ENCODE measurements at regions not wholly inside any gene's neighbourhood (a gene's known extent, or its start where the extent isn't known, plus 50 kb on each side); places are given as distances from the start of the nearest gene placed in this dataset.

- no peaks in the 10 kb centered on the region for H3K79me2 ChIP-seq (ENCODE audit: insufficient read depth, low read length)
- no peaks in the 10 kb centered on the region for H3K9me3 ChIP-seq (ENCODE audit: control insufficient read depth in 1 of 2, insufficient read depth in 1 of 2, low read depth in 1 of 2, low read length in 2 of 2)
- H3K27me3 ChIP-seq (ENCODE audit: insufficient read depth, low read length) = no peaks in the 10 kb centered on the region
- CTCF ChIA-PET = interaction anchor here (0.6 to 2.1 kb wide), 32 partner anchors 9 to 1596 kb away, joined by 3 to 13 read pairs (median 4); no protein-coding TSS in a partner anchor
- H3K36me3 ChIP-seq (ENCODE audit: control insufficient read depth in 1 of 2, insufficient read depth in 2 of 2, low read length in 2 of 2) = no peaks in the 10 kb centered on the region
- H3K4me3 ChIP-seq (replicated peaks in 1 of 2; ENCODE audit: low read depth in 1 of 2, low read length in 2 of 2) = peak overlapping the region; percentile 30 to 48
- H3K27ac ChIP-seq (ENCODE audit: low read depth, low read length) = 0 out of 2 replicates have a peak overlapping the region, but pooled peaks have one; percentile 11
- H3K9ac ChIP-seq (ENCODE audit: low read length) = peak overlapping the region; percentile 18; the same call in 1 of the 2 replicates
- POLR2A ChIA-PET = interaction anchor here (0.9 kb wide), 1 partner anchor 10 kb away, joined by 4 read pairs; no protein-coding TSS in a partner anchor
- H2AFZ ChIP-seq (ENCODE audit: low read depth, low read length, poor library complexity, severe bottlenecking) = peak overlapping the region; percentile 100
- H3K4me1 ChIP-seq (ENCODE audit: control insufficient read depth in 1 of 2, insufficient read depth in 2 of 2, low read length in 2 of 2) = peaks cover 5 to 14% of the 10 kb centered on the region in 2 experiments
- peak overlapping the region; percentile 78 for H3K4me2 ChIP-seq (ENCODE audit: low read length)
- TSS peak; percentile 62 for BruUV-seq (replicated peaks)
- intact Hi-C loops (cut with micrococcal nuclease) = loop anchor here (2.0 to 5.0 kb wide), 3 partner anchors 105 to 301 kb away; partner anchors contain the start of genes BCCIP, EDRF1 and UROS
- RAD21 ChIA-PET (ENCODE audit: low non-redundant PET in 1 of 2, low total read pairs in 2 of 2, uncharacterized antibody in 2 of 2, unreplicated experiment in 2 of 2) = no interaction called here
- H4K20me1 ChIP-seq (ENCODE audit: insufficient read depth) = no peaks in the 10 kb centered on the region
- DNase-seq (ENCODE audit: low read depth, low spot score) (peak; percentile 88), ATAC-seq (peak; percentile 99)
- no peaks in the 10 kb centered on the region for H3K9me2 ChIP-seq (ENCODE audit: insufficient read depth)
- TF ChIP-seq POLR2AphosphoS5 (IDR thresholded peaks at IDR 0.05; ENCODE audit: low read depth, low read length) (peak; percentile 77), SRF (IDR thresholded peaks at IDR 0.05; ENCODE audit: low read depth) (no peak; the same call in 1 of the 2 replicates), REST (IDR thresholded peaks at IDR 0.05; ENCODE audit: low read depth) (no peak), CBX3 (IDR thresholded peaks at IDR 0.05; ENCODE audit: low read depth) (peak; percentile 96), EZH2 (IDR thresholded peaks at IDR 0.05) (no peak), POLR2A (IDR thresholded peaks at IDR 0.05; ENCODE audit: borderline replicate concordance, extremely low read depth, insufficient read depth, insufficient read length) (peak; percentile 52), ZNF274 (IDR thresholded peaks at IDR 0.05; ENCODE audit: low read depth, low read length) (no peak), ZBTB33 (IDR thresholded peaks at IDR 0.05; ENCODE audit: extremely low read depth, insufficient replicate concordance, low read length) (no peak), EZH2phosphoT487 (IDR thresholded peaks at IDR 0.05; ENCODE audit: borderline replicate concordance) (no peak), SP1 (IDR thresholded peaks at IDR 0.05; ENCODE audit: low read depth) (peak; percentile 51), CTCF (IDR thresholded peaks at IDR 0.05 in 2 of 3, conservative IDR thresholded peaks at IDR 0.05 in 1 of 3; ENCODE audit: borderline replicate concordance in 1 of 3, insufficient read depth in 1 of 3, low read depth in 2 of 3, low read length in 2 of 3) (peak; percentile 98 to 100 (median 99)), ZFX (IDR thresholded peaks at IDR 0.05) (no peak), ELF1 (IDR thresholded peaks at IDR 0.05; ENCODE audit: borderline replicate concordance, low read depth) (peak; percentile 74), FOSL1 (IDR thresholded peaks at IDR 0.05; ENCODE audit: low read depth) (no peak), EGR1 (IDR thresholded peaks at IDR 0.05; ENCODE audit: low read depth) (peak; percentile 79), CEBPB (IDR thresholded peaks at IDR 0.05; ENCODE audit: low read depth) (no peak), MAX (IDR thresholded peaks at IDR 0.05) (peak; percentile 98), JUND (IDR thresholded peaks at IDR 0.05) (no peak)
Measured at GRCh38 chr10:125521721-125522680, 161.0 kb downstream of the TEX36 start.

All from HCT116 (cell line).